Cardiac muscle cell (in vitro differentiated cells and primary cell): ENCODE measurements at regions not wholly inside any gene's neighbourhood (a gene's known extent, or its start where the extent isn't known, plus 50 kb on each side); places are given as distances from the start of the nearest gene placed in this dataset.

Source experiments
- DNase-seq, 2 donors: peaks; one replicate each; pipeline versions ENCODE4 v3.0.0 to v3.0.0-alpha.2; 2010 to 2017; ENCODE audit warnings: low read depth in 1 of 2, low spot score in 1 of 2
- H3K27ac ChIP-seq: fragments of 200-600 bp; sonication (generic); 2 replicates; pipeline ENCODE4 v1.5.1; 2016
- H3K27me3 ChIP-seq: fragments of 200-600 bp; sonication (generic); 2 replicates; pipeline ENCODE4 v1.6.0; 2016; ENCODE audit warnings: control low read depth
- H3K36me3 ChIP-seq: fragments of 200-600 bp; sonication (generic); 2 replicates; pipeline ENCODE4 v1.5.1; 2016; ENCODE audit warnings: control low read depth
- H3K4me1 ChIP-seq: fragments of 200-600 bp; sonication (generic); 2 replicates; pipeline ENCODE4 v1.8.1; 2017; ENCODE audit warnings: low read depth, mild to moderate bottlenecking, mixed run types
- H3K4me3 ChIP-seq: fragments of 200-600 bp; sonication (generic); 2 replicates; pipeline ENCODE4 v1.5.1; 2016; ENCODE audit warnings: mild to moderate bottlenecking
- H3K9me3 ChIP-seq: fragments of 200-600 bp; sonication (generic); 2 replicates; pipeline ENCODE4 v1.5.1; 2017; ENCODE audit warnings: low read depth, mild to moderate bottlenecking, control low read depth
- TF ChIP-seq, protein P1 (sequence below): IDR thresholded peaks from 2 replicates; pipeline ENCODE4 v1.5.1; 2012; ENCODE audit warnings: low read depth, mild to moderate bottlenecking, low read length

DNA sequence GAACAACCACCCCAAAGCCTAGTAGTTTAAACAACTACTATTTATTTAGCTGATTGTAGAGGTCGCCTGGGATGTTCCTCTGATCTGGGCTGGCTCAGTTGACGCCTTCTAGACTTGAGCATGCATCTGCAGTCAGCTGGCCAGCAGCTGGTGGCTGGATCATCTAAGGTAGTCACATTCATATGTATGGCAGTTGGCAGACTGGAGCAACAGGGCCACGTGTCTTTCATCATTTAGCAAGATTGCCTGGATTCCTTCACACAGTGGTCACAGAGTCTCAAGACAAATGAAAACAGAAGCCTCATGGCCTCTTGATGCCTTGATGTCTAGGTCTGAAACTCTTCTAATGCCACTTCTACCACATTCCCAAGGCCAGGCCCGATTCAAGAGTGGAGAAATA lies 220.6 kb upstream of the S100G start:
- Histone ChIP-seq H3K36me3 (no peaks in the 10 kb centered on the region), H3K4me1 (no peaks in the 10 kb centered on the region), H3K9me3 (no peaks in the 10 kb centered on the region), H3K4me3 (no peak overlapping the region), H3K27me3 (no peaks in the 10 kb centered on the region), H3K27ac (no peak overlapping the region)
- TF ChIP-seq, protein P1, sequence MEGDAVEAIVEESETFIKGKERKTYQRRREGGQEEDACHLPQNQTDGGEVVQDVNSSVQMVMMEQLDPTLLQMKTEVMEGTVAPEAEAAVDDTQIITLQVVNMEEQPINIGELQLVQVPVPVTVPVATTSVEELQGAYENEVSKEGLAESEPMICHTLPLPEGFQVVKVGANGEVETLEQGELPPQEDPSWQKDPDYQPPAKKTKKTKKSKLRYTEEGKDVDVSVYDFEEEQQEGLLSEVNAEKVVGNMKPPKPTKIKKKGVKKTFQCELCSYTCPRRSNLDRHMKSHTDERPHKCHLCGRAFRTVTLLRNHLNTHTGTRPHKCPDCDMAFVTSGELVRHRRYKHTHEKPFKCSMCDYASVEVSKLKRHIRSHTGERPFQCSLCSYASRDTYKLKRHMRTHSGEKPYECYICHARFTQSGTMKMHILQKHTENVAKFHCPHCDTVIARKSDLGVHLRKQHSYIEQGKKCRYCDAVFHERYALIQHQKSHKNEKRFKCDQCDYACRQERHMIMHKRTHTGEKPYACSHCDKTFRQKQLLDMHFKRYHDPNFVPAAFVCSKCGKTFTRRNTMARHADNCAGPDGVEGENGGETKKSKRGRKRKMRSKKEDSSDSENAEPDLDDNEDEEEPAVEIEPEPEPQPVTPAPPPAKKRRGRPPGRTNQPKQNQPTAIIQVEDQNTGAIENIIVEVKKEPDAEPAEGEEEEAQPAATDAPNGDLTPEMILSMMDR: no peak
- DNase-seq: no peak

DNA sequence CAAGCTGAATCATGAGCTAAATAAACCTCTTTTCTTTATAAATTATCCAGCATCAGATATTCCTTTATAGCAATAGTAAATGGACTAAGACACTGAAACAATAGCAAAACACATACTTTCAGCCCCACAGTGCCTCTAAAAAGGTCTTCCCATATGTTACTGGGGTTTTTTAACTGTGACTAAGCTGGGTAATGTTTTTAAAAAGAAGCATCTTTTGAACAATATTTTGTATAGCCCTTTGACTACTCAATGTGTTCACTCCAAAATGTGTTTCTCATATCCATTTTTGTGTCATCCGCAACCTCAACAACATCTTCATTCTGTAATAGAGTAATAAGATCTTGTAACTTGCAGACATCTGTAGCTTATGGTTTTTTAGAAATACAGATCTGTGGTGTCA lies 218.7 kb upstream of the S100G start:
- no peaks in the 10 kb centered on the region for H3K36me3 ChIP-seq
- H3K4me3 ChIP-seq: no peak overlapping the region
- DNase-seq: no peak
- no peak overlapping the region for H3K27ac ChIP-seq
- no peaks in the 10 kb centered on the region for H3K4me1 ChIP-seq
- TF ChIP-seq, protein P1: no peak
- H3K9me3 ChIP-seq: no peaks in the 10 kb centered on the region
- H3K27me3 ChIP-seq: no peaks in the 10 kb centered on the region

DNA sequence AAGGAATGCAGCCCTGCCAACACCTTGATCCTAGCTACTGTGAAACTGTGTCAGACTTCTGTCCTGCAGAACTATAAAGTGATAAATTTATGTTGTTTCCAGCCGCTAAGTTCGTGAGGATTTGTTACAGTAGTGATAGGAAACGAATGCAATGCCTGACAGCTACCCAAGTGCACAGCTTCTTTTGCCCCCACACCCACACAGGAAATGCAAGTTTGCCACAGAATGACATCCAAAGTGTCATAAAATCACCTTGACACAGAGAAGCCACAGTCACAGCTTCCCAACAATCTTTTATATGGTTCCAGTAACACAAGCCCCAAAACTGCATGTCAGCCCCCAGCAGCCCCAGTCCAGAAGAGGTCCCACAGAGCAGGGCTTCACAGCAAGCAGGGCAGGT lies 216.9 kb upstream of the S100G start:
- H3K4me1 ChIP-seq: no peaks in the 10 kb centered on the region
- DNase-seq: no peak
- no peaks in the 10 kb centered on the region for H3K36me3 ChIP-seq
- no peaks in the 10 kb centered on the region for H3K27me3 ChIP-seq
- TF ChIP-seq, protein P1: no peak
- H3K4me3 ChIP-seq: no peak overlapping the region
- no peaks in the 10 kb centered on the region for H3K9me3 ChIP-seq
- no peak overlapping the region for H3K27ac ChIP-seq

DNA sequence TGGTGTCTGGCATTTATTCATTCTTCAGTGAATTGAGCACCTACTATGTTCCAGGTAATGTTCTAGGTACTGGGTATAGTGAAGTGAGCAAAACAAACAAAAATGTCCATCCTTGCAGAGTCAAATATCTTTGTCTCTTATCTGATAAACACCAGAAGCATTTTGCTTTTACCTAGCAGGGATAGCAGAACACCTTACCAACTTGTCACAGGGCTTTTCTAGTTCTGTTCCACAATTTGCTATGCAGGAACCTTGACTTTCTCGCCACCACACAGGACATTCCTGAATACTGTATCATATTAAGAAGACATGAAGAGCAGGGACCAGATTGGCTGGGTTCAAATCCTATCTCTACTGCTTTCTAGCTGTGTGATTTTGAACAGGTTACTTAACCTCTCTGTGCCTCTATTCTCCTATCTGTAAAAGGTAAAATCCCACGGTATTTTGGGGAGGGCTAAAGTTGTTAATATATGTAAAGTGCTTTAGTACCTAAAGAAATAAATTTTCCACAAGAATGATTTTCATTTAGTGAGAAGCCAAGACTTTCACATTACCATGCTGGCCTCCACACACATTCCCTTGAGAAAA lies 214.5 kb upstream of the S100G start:
- no peaks in the 10 kb centered on the region for H3K36me3 ChIP-seq
- no peaks in the 10 kb centered on the region for H3K27me3 ChIP-seq
- no peak overlapping the region for H3K27ac ChIP-seq
- no peak for DNase-seq
- H3K4me3 ChIP-seq: no peak overlapping the region
- H3K9me3 ChIP-seq: no peaks in the 10 kb centered on the region
- H3K4me1 ChIP-seq: no peaks in the 10 kb centered on the region
- TF ChIP-seq, protein P1: no peak

DNA sequence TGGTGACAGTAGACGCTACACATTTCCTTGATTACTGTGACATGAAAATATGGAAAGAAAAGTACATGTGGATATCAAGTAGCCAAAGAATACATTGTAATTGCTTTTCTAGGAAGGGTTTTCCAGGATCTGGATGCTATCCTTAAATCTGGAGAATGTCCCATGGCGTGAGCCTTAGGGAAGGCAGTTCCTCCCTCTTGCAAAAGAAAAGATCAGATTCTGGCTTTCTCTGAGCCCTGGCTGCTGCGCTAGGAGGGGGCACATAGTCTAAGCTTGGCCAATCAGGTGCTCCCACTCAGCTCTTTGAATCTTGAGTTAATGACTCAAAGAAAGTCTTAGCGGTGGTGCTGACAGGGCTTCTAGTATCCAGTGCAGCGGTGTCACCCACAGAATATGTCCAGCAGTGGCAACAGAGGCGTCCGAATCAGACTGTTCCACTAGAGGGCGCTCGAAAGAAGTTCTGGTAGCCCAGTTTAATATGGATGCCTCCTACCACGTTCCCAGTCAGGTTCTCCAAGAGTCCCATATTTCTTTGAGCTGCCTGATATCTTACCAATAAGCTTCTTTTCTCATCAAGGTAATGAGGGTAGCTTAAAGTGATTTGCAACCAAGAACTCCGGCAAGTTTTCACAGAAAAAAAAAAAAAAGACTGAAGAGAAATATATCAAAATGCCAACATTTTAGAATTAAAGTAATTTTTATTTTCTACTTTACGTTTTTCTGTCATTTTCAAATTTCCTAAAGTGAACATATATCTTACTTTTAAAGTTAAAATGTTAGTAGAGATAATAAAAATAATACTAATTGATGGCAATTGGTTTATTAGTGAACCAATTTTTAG lies 213.4 kb upstream of the S100G start:
- H3K4me1 ChIP-seq: no peaks in the 10 kb centered on the region
- H3K27ac ChIP-seq: no peak overlapping the region
- peak; percentile 74 to 94 for DNase-seq
- no peaks in the 10 kb centered on the region for H3K36me3 ChIP-seq
- H3K9me3 ChIP-seq: no peaks in the 10 kb centered on the region
- H3K27me3 ChIP-seq: no peaks in the 10 kb centered on the region
- TF ChIP-seq, protein P1: peak; percentile 65
- H3K4me3 ChIP-seq: no peak overlapping the region
